ENCODE measurements at regions not wholly inside any gene's neighbourhood (a gene's known extent, or its start where the extent isn't known, plus 50 kb on each side); places are given as distances from the start of the nearest gene placed in this dataset.

DNA sequence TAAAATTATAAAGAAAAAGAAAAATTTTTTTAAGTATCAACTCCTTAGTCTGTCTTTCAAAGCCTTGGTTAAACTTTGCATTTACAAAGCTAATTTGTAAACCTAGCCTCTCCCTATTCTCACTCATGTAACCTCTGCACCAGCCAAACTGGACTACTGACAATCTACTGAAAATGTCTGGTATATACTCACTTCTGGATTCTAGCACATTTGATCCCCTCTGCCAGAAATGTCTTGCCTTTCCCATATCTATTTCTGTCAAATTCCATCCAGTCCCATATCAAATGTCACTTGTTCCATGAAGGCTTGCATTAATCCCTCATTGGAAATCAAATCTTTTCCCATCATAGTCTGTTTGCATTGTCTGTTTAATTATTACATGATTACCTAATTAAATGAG is 105.8 kb upstream of the KLHL13 start:
- in situ Hi-C loops (cut with HindIII; ENCODE audit: extremely low pct_ligation_motif_present, low pct_unique_long_range_greater_than_20kb): no loop called here
- Histone ChIP-seq H2AFZ (ENCODE audit: low read length) (no peak overlapping the region), H3K4me2 (ENCODE audit: low read depth, low read length) (no peak overlapping the region), H4K20me1 (ENCODE audit: insufficient read depth, low read length) (no peaks in the 10 kb centered on the region), H3K27ac (ENCODE audit: extremely low read length, insufficient read depth, low read length) (no peak overlapping the region), H3K36me3 (replicated peaks in 1 of 2; ENCODE audit: control insufficient read depth in 1 of 2, insufficient read depth in 2 of 2, low read length in 2 of 2) (no peaks in the 10 kb centered on the region), H3K4me3 (replicated peaks in 1 of 3; ENCODE audit: insufficient read depth in 1 of 3, low read depth in 2 of 3, low read length in 3 of 3) (no peak overlapping the region), H3K4me1 (ENCODE audit: insufficient read depth, low read length) (no peaks in the 10 kb centered on the region), H3K79me2 (ENCODE audit: insufficient read depth, low read length) (no peaks in the 10 kb centered on the region), H3K9me3 (ENCODE audit: low read length) (no peaks in the 10 kb centered on the region), H3K9ac (ENCODE audit: insufficient read depth, low read depth, low read length) (no peak overlapping the region), H3K27me3 (ENCODE audit: control insufficient read depth in 1 of 2, insufficient read depth in 2 of 2, low read length in 2 of 2) (no peaks in the 10 kb centered on the region)
- ATAC-seq (no peak), DNase-seq (ENCODE audit: low spot score) (no peak), FAIRE-seq (no peak)
- BruUV-seq (replicated peaks): no TSS peak
- POLR2A ChIA-PET: no interaction called here
- no peak for TF ChIP-seq ZNF343 (CRISPR knock-in tag; IDR thresholded peaks at IDR 0.05)
- TF ChIP-seq, protein P1, sequence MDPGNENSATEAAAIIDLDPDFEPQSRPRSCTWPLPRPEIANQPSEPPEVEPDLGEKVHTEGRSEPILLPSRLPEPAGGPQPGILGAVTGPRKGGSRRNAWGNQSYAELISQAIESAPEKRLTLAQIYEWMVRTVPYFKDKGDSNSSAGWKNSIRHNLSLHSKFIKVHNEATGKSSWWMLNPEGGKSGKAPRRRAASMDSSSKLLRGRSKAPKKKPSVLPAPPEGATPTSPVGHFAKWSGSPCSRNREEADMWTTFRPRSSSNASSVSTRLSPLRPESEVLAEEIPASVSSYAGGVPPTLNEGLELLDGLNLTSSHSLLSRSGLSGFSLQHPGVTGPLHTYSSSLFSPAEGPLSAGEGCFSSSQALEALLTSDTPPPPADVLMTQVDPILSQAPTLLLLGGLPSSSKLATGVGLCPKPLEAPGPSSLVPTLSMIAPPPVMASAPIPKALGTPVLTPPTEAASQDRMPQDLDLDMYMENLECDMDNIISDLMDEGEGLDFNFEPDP (CRISPR knock-in tag; conservative IDR thresholded peaks at IDR 0.05): no peak
- TF ChIP-seq KLF16 (CRISPR knock-in tag; IDR thresholded peaks at IDR 0.05): no peak
- TF ChIP-seq, protein P2, sequence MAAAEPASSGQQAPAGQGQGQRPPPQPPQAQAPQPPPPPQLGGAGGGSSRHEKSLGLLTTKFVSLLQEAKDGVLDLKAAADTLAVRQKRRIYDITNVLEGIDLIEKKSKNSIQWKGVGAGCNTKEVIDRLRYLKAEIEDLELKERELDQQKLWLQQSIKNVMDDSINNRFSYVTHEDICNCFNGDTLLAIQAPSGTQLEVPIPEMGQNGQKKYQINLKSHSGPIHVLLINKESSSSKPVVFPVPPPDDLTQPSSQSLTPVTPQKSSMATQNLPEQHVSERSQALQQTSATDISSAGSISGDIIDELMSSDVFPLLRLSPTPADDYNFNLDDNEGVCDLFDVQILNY (CRISPR knock-in tag; conservative IDR thresholded peaks at IDR 0.05): no peak
- TF ChIP-seq, protein P3, sequence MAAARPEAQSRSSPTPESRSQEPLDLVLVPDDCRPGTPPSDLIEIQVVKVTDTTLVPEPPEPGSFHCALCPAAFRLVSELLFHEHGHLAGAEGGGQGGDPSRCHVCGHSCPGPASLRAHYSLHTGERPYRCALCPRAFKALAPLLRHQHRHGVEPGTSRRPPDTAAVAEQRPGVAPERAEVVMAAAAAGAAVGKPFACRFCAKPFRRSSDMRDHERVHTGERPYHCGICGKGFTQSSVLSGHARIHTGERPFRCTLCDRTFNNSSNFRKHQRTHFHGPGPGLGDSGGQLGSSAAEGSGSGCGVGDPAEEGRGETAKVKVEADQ (CRISPR knock-in tag; IDR thresholded peaks at IDR 0.05; ENCODE audit: borderline replicate concordance): no peak
- no peak for TF ChIP-seq ZFP36L1 (CRISPR knock-in tag; IDR thresholded peaks at IDR 0.05)
- CTCF ChIA-PET (ENCODE audit: low intra/inter-chr PET ratio, low total read pairs): no interaction called here
- intact Hi-C loops (cut with micrococcal nuclease; ENCODE audit: unreplicated experiment): loop anchor here (10.0 kb wide), 1 partner anchor 228 kb away; no protein-coding TSS in a partner anchor

Data from HepG2 (cell line).